ENCODE measurements at regions not wholly inside any gene's neighbourhood (a gene's known extent, or its start where the extent isn't known, plus 50 kb on each side); places are given as distances from the start of the nearest gene placed in this dataset.

GRCh38 chr2:67825476-67825875 lies 237.3 kb downstream of the C1D start:
- DNase-seq (ENCODE audit: low read depth), result no peak
- Histone ChIP-seq H3K27me3 (ENCODE audit: control insufficient read depth, insufficient read depth, low read length) (no peaks in the 10 kb centered on the region), H3K36me3 (ENCODE audit: control insufficient read depth, insufficient read depth, low read length) (no peaks in the 10 kb centered on the region), H3K4me3 (ENCODE audit: low read depth, low read length) (no peak overlapping the region)
- TF ChIP-seq CTCF (IDR thresholded peaks at IDR 0.05; ENCODE audit: insufficient read depth, low read length, poor library complexity, severe bottlenecking), result no peak

- Histone ChIP-seq H3K27me3 (ENCODE audit: control insufficient read depth, insufficient read depth, low read length) (no peaks in the 10 kb centered on the region), H3K4me3 (ENCODE audit: low read depth, low read length) (no peak overlapping the region), H3K36me3 (ENCODE audit: control insufficient read depth, insufficient read depth, low read length) (no peaks in the 10 kb centered on the region)
- no peak for DNase-seq (ENCODE audit: low read depth)
- no peak for TF ChIP-seq CTCF (IDR thresholded peaks at IDR 0.05; ENCODE audit: insufficient read depth, low read length, poor library complexity, severe bottlenecking)
Observed at GRCh38 chr2:67828066-67828465, 234.7 kb downstream of the C1D start.

GRCh38 chr2:67829470-67829869 lies 233.3 kb downstream of the C1D start:
- Histone ChIP-seq H3K36me3 (ENCODE audit: control insufficient read depth, insufficient read depth, low read length) (no peaks in the 10 kb centered on the region), H3K4me3 (ENCODE audit: low read depth, low read length) (no peak overlapping the region), H3K27me3 (ENCODE audit: control insufficient read depth, insufficient read depth, low read length) (no peaks in the 10 kb centered on the region)
- no peak for TF ChIP-seq CTCF (IDR thresholded peaks at IDR 0.05; ENCODE audit: insufficient read depth, low read length, poor library complexity, severe bottlenecking)
- no peak for DNase-seq (ENCODE audit: low read depth)

- Histone ChIP-seq H3K4me3 (ENCODE audit: low read depth, low read length) (no peak overlapping the region), H3K36me3 (ENCODE audit: control insufficient read depth, insufficient read depth, low read length) (no peaks in the 10 kb centered on the region), H3K27me3 (ENCODE audit: control insufficient read depth, insufficient read depth, low read length) (no peaks in the 10 kb centered on the region)
- no peak for TF ChIP-seq CTCF (IDR thresholded peaks at IDR 0.05; ENCODE audit: insufficient read depth, low read length, poor library complexity, severe bottlenecking)
- no peak for DNase-seq (ENCODE audit: low read depth)
Observed at GRCh38 chr2:67833632-67834031, 229.2 kb downstream of the C1D start.

- Histone ChIP-seq H3K27me3 (ENCODE audit: control insufficient read depth, insufficient read depth, low read length) (no peaks in the 10 kb centered on the region), H3K4me3 (ENCODE audit: low read depth, low read length) (no peak overlapping the region), H3K36me3 (ENCODE audit: control insufficient read depth, insufficient read depth, low read length) (no peaks in the 10 kb centered on the region)
- DNase-seq (ENCODE audit: low read depth), result no peak
- TF ChIP-seq CTCF (IDR thresholded peaks at IDR 0.05; ENCODE audit: insufficient read depth, low read length, poor library complexity, severe bottlenecking), result no peak
Observed at GRCh38 chr2:67834482-67834881, 228.3 kb downstream of the C1D start.

- no peak overlapping the region for H3K4me3 ChIP-seq (ENCODE audit: low read depth, low read length)
- no peaks in the 10 kb centered on the region for H3K27me3 ChIP-seq (ENCODE audit: control insufficient read depth, insufficient read depth, low read length)
- no peak for DNase-seq (ENCODE audit: low read depth)
- TF ChIP-seq CTCF (IDR thresholded peaks at IDR 0.05; ENCODE audit: insufficient read depth, low read length, poor library complexity, severe bottlenecking), result no peak
- no peaks in the 10 kb centered on the region for H3K36me3 ChIP-seq (ENCODE audit: control insufficient read depth, insufficient read depth, low read length)
Observed at GRCh38 chr2:67835266-67835665, 227.5 kb downstream of the C1D start.
